Neural cell (in vitro differentiated cells): ENCODE measurements at regions not wholly inside any gene's neighbourhood (a gene's known extent, or its start where the extent isn't known, plus 50 kb on each side); places are given as distances from the start of the nearest gene placed in this dataset.
A peak's percentile ranks its signal among the peaks of the same experiment; 100 is the strongest.

ENCODE experiments used
- H2AFZ ChIP-seq: fragments of 200-600, 300-800 bp; sonication (generic), shearing (Covaris generic); 2 replicates; pipeline ENCODE4 v1.6.0; 2014; ENCODE audit warnings: low read depth, mild to moderate bottlenecking, antibody characterized with exemption, low read length, moderate library complexity
- H3F3A ChIP-seq: fragments of 200-600 bp; shearing (Covaris generic); 2 replicates; pipeline ENCODE4 v1.6.1; 2016; ENCODE audit warnings: mild to moderate bottlenecking, moderate library complexity, mixed read lengths, antibody characterized with exemption, low read length; ENCODE audit not compliant: insufficient read depth, poor library complexity, severe bottlenecking
- H3K27ac ChIP-seq: fragments of 200-600, 300-800 bp; sonication (generic), shearing (Covaris generic); 2 replicates; pipeline ENCODE4 v1.5.1; 2014; ENCODE audit warnings: mild to moderate bottlenecking, low read length, moderate library complexity
- H3K27me3 ChIP-seq: fragments of 300-800, 200-600 bp; sonication (generic), shearing (Covaris generic); 2 replicates; pipeline ENCODE4 v1.6.0; 2014; ENCODE audit warnings: mild to moderate bottlenecking, low read depth, low read length, moderate library complexity; ENCODE audit not compliant: insufficient read depth
- H3K36me3 ChIP-seq: fragments of 300-800, 200-600 bp; sonication (generic), shearing (Covaris generic); 2 replicates; pipeline ENCODE4 v1.5.1; 2014; ENCODE audit warnings: mild to moderate bottlenecking, antibody characterized with exemption, low read length, moderate library complexity; ENCODE audit not compliant: insufficient read depth
- H3K4me2 ChIP-seq: fragments of 300-800, 200-600 bp; sonication (generic), shearing (Covaris generic); 2 replicates; pipeline ENCODE4 v1.6.0; 2014; ENCODE audit warnings: mild to moderate bottlenecking, low read length
- H3K4me3 ChIP-seq: fragments of 300-800, 200-600 bp; sonication (generic), shearing (Covaris generic); 2 replicates; pipeline ENCODE4 v1.5.1; 2014; ENCODE audit warnings: mild to moderate bottlenecking, low read length, moderate library complexity
- H3K79me2 ChIP-seq: fragments of 200-600 bp; shearing (Covaris generic); replicated peaks from 2 replicates; pipeline ENCODE4 v1.6.0; 2014; ENCODE audit warnings: mild to moderate bottlenecking, low read length, moderate library complexity; ENCODE audit not compliant: insufficient read depth
- H3K9ac ChIP-seq: fragments of 300-800, 200-600 bp; sonication (generic), shearing (Covaris generic); 2 replicates; pipeline ENCODE4 v1.6.1; 2016; ENCODE audit warnings: mild to moderate bottlenecking, low read length, mixed read lengths
- H3K9me2 ChIP-seq: fragments of 200-600 bp; shearing (Covaris generic); 2 replicates; pipeline ENCODE4 v1.6.1; 2016; ENCODE audit warnings: mild to moderate bottlenecking, low read length, mixed read lengths; ENCODE audit not compliant: insufficient read depth
- H3K9me3 ChIP-seq: fragments of 200-600, 300-800 bp; sonication (generic), shearing (Covaris generic); 2 replicates; pipeline ENCODE4 v1.6.1; 2016; ENCODE audit warnings: mild to moderate bottlenecking, mixed run types, low read length, moderate library complexity, mixed read lengths
- H4K20me1 ChIP-seq: fragments of 200-600 bp; shearing (Covaris generic); 2 replicates; pipeline ENCODE4 v1.6.1; 2016; ENCODE audit warnings: mild to moderate bottlenecking, mixed run types; ENCODE audit not compliant: insufficient read depth
- EP300 ChIP-seq: fragments of 450-650 bp; conservative IDR thresholded peaks from 2 replicates; pipeline ENCODE4 v1.6.1; 2014; ENCODE audit warnings: antibody characterized with exemption, mild to moderate bottlenecking, moderate library complexity; ENCODE audit not compliant: poor library complexity, severe bottlenecking
- EZH2 ChIP-seq: fragments of 200-600, 300-800 bp; shearing (Covaris generic), sonication (generic); IDR thresholded peaks from 2 replicates; pipeline ENCODE4 v1.6.1; 2014; ENCODE audit warnings: antibody characterized with exemption, low read length, borderline replicate concordance, mild to moderate bottlenecking; ENCODE audit not compliant: insufficient read depth, poor library complexity, severe bottlenecking
- MXI1 ChIP-seq: fragments of 450-650 bp; conservative IDR thresholded peaks from 2 replicates; pipeline ENCODE4 v1.6.1; 2014; ENCODE audit warnings: antibody characterized with exemption, mild to moderate bottlenecking; ENCODE audit not compliant: poor library complexity, severe bottlenecking
- POLR2AphosphoS5 ChIP-seq: IDR thresholded peaks from 2 replicates; pipeline ENCODE4 v1.6.1; 2012
- RAD21 ChIP-seq: fragments of 450-650 bp; conservative IDR thresholded peaks from 2 replicates; pipeline ENCODE4 v1.6.1; 2014; ENCODE audit warnings: antibody characterized with exemption, mild to moderate bottlenecking, moderate library complexity
- SMC3 ChIP-seq: fragments of 450-650 bp; conservative IDR thresholded peaks from 2 replicates; pipeline ENCODE4 v1.6.1; 2014; ENCODE audit warnings: antibody characterized with exemption, mild to moderate bottlenecking, moderate library complexity; ENCODE audit not compliant: poor library complexity
- TAF1 ChIP-seq: IDR thresholded peaks from 2 replicates; pipeline ENCODE4 v1.6.1; 2012; ENCODE audit warnings: low read depth
- TF ChIP-seq, protein P1 (sequence below): IDR thresholded peaks from 2 replicates; pipeline ENCODE4 v1.6.1; 2012; ENCODE audit warnings: borderline replicate concordance
- TF ChIP-seq, protein P2 (sequence below): fragments of 450-650 bp; IDR thresholded peaks from 2 replicates; pipeline ENCODE4 v1.5.1; 2014; ENCODE audit warnings: antibody characterized with exemption, mild to moderate bottlenecking, moderate library complexity; ENCODE audit not compliant: poor library complexity, severe bottlenecking

DNA sequence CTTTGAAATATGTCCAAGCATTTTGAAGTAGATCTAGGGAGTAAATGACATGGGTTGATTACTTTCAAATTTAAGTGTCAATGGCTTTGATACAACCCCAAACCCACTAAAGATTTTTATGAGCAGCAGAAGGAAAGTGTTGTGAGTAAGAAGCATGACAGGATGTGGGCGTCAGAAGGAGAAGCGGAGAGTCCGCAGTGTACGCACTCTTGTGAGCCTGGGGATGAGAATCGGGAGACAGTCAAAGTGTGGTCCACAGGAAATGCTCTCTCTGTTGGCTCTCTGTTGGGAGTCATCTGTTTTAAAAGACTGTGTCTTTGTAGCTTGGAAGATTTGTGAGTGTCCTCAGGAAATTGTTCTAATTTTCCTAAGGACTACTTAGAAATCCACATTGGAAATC lies 629.8 kb upstream of the ADARB2 start:
- TF ChIP-seq, protein P1, sequence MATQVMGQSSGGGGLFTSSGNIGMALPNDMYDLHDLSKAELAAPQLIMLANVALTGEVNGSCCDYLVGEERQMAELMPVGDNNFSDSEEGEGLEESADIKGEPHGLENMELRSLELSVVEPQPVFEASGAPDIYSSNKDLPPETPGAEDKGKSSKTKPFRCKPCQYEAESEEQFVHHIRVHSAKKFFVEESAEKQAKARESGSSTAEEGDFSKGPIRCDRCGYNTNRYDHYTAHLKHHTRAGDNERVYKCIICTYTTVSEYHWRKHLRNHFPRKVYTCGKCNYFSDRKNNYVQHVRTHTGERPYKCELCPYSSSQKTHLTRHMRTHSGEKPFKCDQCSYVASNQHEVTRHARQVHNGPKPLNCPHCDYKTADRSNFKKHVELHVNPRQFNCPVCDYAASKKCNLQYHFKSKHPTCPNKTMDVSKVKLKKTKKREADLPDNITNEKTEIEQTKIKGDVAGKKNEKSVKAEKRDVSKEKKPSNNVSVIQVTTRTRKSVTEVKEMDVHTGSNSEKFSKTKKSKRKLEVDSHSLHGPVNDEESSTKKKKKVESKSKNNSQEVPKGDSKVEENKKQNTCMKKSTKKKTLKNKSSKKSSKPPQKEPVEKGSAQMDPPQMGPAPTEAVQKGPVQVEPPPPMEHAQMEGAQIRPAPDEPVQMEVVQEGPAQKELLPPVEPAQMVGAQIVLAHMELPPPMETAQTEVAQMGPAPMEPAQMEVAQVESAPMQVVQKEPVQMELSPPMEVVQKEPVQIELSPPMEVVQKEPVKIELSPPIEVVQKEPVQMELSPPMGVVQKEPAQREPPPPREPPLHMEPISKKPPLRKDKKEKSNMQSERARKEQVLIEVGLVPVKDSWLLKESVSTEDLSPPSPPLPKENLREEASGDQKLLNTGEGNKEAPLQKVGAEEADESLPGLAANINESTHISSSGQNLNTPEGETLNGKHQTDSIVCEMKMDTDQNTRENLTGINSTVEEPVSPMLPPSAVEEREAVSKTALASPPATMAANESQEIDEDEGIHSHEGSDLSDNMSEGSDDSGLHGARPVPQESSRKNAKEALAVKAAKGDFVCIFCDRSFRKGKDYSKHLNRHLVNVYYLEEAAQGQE: no peak
- no peak for TF ChIP-seq MXI1
- TF ChIP-seq RAD21: no peak
- TF ChIP-seq SMC3: no peak
- no peak for TF ChIP-seq POLR2AphosphoS5
- TF ChIP-seq, protein P2, sequence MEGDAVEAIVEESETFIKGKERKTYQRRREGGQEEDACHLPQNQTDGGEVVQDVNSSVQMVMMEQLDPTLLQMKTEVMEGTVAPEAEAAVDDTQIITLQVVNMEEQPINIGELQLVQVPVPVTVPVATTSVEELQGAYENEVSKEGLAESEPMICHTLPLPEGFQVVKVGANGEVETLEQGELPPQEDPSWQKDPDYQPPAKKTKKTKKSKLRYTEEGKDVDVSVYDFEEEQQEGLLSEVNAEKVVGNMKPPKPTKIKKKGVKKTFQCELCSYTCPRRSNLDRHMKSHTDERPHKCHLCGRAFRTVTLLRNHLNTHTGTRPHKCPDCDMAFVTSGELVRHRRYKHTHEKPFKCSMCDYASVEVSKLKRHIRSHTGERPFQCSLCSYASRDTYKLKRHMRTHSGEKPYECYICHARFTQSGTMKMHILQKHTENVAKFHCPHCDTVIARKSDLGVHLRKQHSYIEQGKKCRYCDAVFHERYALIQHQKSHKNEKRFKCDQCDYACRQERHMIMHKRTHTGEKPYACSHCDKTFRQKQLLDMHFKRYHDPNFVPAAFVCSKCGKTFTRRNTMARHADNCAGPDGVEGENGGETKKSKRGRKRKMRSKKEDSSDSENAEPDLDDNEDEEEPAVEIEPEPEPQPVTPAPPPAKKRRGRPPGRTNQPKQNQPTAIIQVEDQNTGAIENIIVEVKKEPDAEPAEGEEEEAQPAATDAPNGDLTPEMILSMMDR: no peak
- TF ChIP-seq EP300: no peak
- TF ChIP-seq EZH2: no peak
- no peak for TF ChIP-seq TAF1
- peak overlapping the region; percentile 13 for H3K4me2 ChIP-seq
- peak overlapping the region; percentile 14 for H3K27ac ChIP-seq
- no peaks in the 10 kb centered on the region for H3K36me3 ChIP-seq
- H3K27me3 ChIP-seq: no peaks in the 10 kb centered on the region
- H3K9ac ChIP-seq: no peak overlapping the region
- H3K9me2 ChIP-seq: no peaks in the 10 kb centered on the region
- peaks cover 7% of the 10 kb centered on the region for H3K9me3 ChIP-seq
- no peak overlapping the region for H2AFZ ChIP-seq
- H3K79me2 ChIP-seq: no peaks in the 10 kb centered on the region
- H3K4me3 ChIP-seq: peak overlapping the region; percentile 8
- no peaks in the 10 kb centered on the region for H4K20me1 ChIP-seq
- no peaks in the 10 kb centered on the region for H3F3A ChIP-seq

DNA sequence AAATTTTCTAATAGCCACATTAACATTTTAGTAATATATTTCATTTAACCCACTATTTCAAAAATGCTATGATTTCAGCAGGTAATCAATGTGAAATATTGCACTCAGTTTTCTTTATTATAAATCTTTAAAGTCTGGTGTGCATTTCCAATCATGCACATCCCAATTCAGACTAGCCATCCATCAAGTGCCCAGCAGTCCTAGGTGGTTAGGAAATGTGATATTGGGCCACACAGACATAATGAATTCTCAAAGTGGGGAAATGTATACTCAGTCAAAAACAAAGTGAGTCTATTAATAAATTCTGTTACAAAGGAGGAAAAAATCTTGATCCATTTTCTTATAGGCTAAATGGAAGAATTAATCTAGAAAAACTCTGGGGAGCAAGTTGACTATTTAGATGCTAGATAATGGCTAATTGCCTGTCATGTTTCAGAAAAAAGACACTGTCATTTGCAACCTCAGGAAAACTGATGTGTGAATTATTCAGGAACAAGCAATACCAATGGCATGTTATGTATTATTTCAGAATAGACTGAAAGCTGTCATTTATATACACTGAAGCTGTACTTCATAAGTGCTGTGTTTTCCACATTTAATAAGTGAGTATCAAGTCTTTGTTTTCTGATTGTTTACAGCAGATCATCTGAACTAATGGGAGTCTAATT lies 629.1 kb upstream of the ADARB2 start:
- Histone ChIP-seq H3K4me2 (peak overlapping the region; percentile 41), H2AFZ (no peak overlapping the region), H3K36me3 (no peaks in the 10 kb centered on the region), H3K4me3 (peak overlapping the region; percentile 8), H3K79me2 (no peaks in the 10 kb centered on the region), H3K27me3 (no peaks in the 10 kb centered on the region), H4K20me1 (no peaks in the 10 kb centered on the region), H3K9me2 (no peaks in the 10 kb centered on the region), H3K9me3 (peaks cover 7% of the 10 kb centered on the region), H3K27ac (peak overlapping the region; percentile 14), H3F3A (no peaks in the 10 kb centered on the region), H3K9ac (no peak overlapping the region)
- TF ChIP-seq, protein P2: no peak
- TF ChIP-seq MXI1 (no peak), RAD21 (no peak), EP300 (peak; percentile 97), POLR2AphosphoS5 (peak; percentile 88)
- TF ChIP-seq, protein P1: peak; percentile 33
